ENCODE measurements at regions not wholly inside any gene's neighbourhood (a gene's known extent, or its start where the extent isn't known, plus 50 kb on each side); places are given as distances from the start of the nearest gene placed in this dataset.
"Not testable (repeated sequence)": the region's sequence is repeated elsewhere in the genome, so short reads cannot be mapped to it uniquely, and the experiment has no call there.

- no peak for ATAC-seq
- TF ChIP-seq ZNF8 (CRISPR knock-in tag; IDR thresholded peaks at IDR 0.05) = no peak
- TF ChIP-seq ZNF70 (CRISPR knock-in tag; IDR thresholded peaks at IDR 0.05) = no peak
- TF ChIP-seq ZFP30 (CRISPR knock-in tag; IDR thresholded peaks at IDR 0.05) = no peak
- no peak for TF ChIP-seq PPARA (CRISPR knock-in tag; IDR thresholded peaks at IDR 0.05; ENCODE audit: borderline replicate concordance)
- TF ChIP-seq ZNF565 (CRISPR knock-in tag; conservative IDR thresholded peaks at IDR 0.05; ENCODE audit: low read depth) = no peak
- TF ChIP-seq SNAI2 (CRISPR knock-in tag; IDR thresholded peaks at IDR 0.05) = no peak
- TF ChIP-seq, protein P1, sequence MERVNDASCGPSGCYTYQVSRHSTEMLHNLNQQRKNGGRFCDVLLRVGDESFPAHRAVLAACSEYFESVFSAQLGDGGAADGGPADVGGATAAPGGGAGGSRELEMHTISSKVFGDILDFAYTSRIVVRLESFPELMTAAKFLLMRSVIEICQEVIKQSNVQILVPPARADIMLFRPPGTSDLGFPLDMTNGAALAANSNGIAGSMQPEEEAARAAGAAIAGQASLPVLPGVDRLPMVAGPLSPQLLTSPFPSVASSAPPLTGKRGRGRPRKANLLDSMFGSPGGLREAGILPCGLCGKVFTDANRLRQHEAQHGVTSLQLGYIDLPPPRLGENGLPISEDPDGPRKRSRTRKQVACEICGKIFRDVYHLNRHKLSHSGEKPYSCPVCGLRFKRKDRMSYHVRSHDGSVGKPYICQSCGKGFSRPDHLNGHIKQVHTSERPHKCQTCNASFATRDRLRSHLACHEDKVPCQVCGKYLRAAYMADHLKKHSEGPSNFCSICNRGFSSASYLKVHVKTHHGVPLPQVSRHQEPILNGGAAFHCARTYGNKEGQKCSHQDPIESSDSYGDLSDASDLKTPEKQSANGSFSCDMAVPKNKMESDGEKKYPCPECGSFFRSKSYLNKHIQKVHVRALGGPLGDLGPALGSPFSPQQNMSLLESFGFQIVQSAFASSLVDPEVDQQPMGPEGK (CRISPR knock-in tag; IDR thresholded peaks at IDR 0.05; ENCODE audit: borderline replicate concordance) = no peak
- TF ChIP-seq TCF4 (CRISPR knock-in tag; IDR thresholded peaks at IDR 0.05; ENCODE audit: borderline replicate concordance) = no peak
- TF ChIP-seq CSDC2 (CRISPR knock-in tag; IDR thresholded peaks at IDR 0.05) = no peak
- no peak for TF ChIP-seq ZC3H10 (CRISPR knock-in tag; IDR thresholded peaks at IDR 0.05)
- no peak for TF ChIP-seq OSR1 (CRISPR knock-in tag; IDR thresholded peaks at IDR 0.05)
- TF ChIP-seq ZFP3 (CRISPR knock-in tag; IDR thresholded peaks at IDR 0.05) = no peak
- no peak for TF ChIP-seq ESRRG (CRISPR knock-in tag; IDR thresholded peaks at IDR 0.05)
- TF ChIP-seq, protein P2, sequence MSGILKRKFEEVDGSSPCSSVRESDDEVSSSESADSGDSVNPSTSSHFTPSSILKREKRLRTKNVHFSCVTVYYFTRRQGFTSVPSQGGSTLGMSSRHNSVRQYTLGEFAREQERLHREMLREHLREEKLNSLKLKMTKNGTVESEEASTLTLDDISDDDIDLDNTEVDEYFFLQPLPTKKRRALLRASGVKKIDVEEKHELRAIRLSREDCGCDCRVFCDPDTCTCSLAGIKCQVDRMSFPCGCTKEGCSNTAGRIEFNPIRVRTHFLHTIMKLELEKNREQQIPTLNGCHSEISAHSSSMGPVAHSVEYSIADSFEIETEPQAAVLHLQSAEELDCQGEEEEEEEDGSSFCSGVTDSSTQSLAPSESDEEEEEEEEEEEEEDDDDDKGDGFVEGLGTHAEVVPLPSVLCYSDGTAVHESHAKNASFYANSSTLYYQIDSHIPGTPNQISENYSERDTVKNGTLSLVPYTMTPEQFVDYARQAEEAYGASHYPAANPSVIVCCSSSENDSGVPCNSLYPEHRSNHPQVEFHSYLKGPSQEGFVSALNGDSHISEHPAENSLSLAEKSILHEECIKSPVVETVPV (CRISPR knock-in tag; IDR thresholded peaks at IDR 0.05) = no peak
- TF ChIP-seq, protein P3, sequence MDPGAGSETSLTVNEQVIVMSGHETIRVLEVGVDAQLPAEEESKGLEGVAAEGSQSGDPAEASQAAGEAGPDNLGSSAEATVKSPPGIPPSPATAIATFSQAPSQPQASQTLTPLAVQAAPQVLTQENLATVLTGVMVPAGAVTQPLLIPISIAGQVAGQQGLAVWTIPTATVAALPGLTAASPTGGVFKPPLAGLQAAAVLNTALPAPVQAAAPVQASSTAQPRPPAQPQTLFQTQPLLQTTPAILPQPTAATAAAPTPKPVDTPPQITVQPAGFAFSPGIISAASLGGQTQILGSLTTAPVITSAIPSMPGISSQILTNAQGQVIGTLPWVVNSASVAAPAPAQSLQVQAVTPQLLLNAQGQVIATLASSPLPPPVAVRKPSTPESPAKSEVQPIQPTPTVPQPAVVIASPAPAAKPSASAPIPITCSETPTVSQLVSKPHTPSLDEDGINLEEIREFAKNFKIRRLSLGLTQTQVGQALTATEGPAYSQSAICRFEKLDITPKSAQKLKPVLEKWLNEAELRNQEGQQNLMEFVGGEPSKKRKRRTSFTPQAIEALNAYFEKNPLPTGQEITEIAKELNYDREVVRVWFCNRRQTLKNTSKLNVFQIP (CRISPR knock-in tag; IDR thresholded peaks at IDR 0.05; ENCODE audit: borderline replicate concordance, low read depth) = no peak
Observed at GRCh38 chr4:147246096-147246495, 234.8 kb upstream of the EDNRA start.

GRCh38 chr4:147246528-147246927, 234.4 kb upstream of the EDNRA start:
- ATAC-seq = not testable (repeated sequence)

DNA sequence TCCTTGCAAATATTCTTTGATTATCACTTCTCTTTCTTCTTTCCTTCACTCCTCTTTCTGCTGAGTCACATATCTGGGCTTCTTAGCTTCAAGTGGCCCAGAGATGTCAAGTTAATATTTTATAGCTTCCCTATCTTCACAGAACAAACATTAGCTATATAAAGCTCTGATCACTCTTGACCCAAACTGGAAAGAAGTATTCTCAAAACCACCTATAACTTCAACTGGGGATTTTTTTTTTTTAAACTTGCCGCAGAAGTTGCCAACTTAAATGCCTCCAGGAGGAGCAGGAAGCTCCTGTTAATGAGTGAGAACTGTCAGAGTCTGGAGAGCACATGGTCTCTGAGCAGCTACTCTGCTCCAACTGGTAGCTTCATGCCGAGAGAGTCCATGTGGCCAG, 233.3 kb upstream of the EDNRA start:
- no peak for ATAC-seq
- no peak for TF ChIP-seq ZC3H10 (CRISPR knock-in tag; IDR thresholded peaks at IDR 0.05)
- TF ChIP-seq, protein P4, sequence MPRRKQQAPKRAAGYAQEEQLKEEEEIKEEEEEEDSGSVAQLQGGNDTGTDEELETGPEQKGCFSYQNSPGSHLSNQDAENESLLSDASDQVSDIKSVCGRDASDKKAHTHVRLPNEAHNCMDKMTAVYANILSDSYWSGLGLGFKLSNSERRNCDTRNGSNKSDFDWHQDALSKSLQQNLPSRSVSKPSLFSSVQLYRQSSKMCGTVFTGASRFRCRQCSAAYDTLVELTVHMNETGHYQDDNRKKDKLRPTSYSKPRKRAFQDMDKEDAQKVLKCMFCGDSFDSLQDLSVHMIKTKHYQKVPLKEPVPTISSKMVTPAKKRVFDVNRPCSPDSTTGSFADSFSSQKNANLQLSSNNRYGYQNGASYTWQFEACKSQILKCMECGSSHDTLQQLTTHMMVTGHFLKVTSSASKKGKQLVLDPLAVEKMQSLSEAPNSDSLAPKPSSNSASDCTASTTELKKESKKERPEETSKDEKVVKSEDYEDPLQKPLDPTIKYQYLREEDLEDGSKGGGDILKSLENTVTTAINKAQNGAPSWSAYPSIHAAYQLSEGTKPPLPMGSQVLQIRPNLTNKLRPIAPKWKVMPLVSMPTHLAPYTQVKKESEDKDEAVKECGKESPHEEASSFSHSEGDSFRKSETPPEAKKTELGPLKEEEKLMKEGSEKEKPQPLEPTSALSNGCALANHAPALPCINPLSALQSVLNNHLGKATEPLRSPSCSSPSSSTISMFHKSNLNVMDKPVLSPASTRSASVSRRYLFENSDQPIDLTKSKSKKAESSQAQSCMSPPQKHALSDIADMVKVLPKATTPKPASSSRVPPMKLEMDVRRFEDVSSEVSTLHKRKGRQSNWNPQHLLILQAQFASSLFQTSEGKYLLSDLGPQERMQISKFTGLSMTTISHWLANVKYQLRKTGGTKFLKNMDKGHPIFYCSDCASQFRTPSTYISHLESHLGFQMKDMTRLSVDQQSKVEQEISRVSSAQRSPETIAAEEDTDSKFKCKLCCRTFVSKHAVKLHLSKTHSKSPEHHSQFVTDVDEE (CRISPR knock-in tag; IDR thresholded peaks at IDR 0.05) = no peak
- no peak for TF ChIP-seq ISL1 (CRISPR knock-in tag; IDR thresholded peaks at IDR 0.05)
- no peak for TF ChIP-seq TOX (CRISPR knock-in tag; IDR thresholded peaks at IDR 0.05; ENCODE audit: borderline replicate concordance)
- TF ChIP-seq, protein P2 (CRISPR knock-in tag; IDR thresholded peaks at IDR 0.05) = no peak
- TF ChIP-seq, protein P3 (CRISPR knock-in tag; IDR thresholded peaks at IDR 0.05; ENCODE audit: borderline replicate concordance, low read depth) = no peak
- TF ChIP-seq ZFP3 (CRISPR knock-in tag; IDR thresholded peaks at IDR 0.05) = no peak
- TF ChIP-seq BACH2 (CRISPR knock-in tag; IDR thresholded peaks at IDR 0.05; ENCODE audit: borderline replicate concordance) = no peak
- no peak for TF ChIP-seq CSDC2 (CRISPR knock-in tag; IDR thresholded peaks at IDR 0.05)
- no peak for TF ChIP-seq TCF4 (CRISPR knock-in tag; IDR thresholded peaks at IDR 0.05; ENCODE audit: borderline replicate concordance)
- no peak for TF ChIP-seq ARNTL (CRISPR knock-in tag; IDR thresholded peaks at IDR 0.05; ENCODE audit: borderline replicate concordance, low read depth)
- no peak for TF ChIP-seq SNAI2 (CRISPR knock-in tag; IDR thresholded peaks at IDR 0.05)
- TF ChIP-seq, protein P5, sequence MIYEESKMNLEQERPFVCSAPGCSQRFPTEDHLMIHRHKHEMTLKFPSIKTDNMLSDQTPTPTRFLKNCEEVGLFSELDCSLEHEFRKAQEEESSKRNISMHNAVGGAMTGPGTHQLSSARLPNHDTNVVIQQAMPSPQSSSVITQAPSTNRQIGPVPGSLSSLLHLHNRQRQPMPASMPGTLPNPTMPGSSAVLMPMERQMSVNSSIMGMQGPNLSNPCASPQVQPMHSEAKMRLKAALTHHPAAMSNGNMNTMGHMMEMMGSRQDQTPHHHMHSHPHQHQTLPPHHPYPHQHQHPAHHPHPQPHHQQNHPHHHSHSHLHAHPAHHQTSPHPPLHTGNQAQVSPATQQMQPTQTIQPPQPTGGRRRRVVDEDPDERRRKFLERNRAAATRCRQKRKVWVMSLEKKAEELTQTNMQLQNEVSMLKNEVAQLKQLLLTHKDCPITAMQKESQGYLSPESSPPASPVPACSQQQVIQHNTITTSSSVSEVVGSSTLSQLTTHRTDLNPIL (CRISPR knock-in tag; IDR thresholded peaks at IDR 0.05; ENCODE audit: low read depth) = no peak
- no peak for TF ChIP-seq ZNF565 (CRISPR knock-in tag; conservative IDR thresholded peaks at IDR 0.05; ENCODE audit: low read depth)
- no peak for TF ChIP-seq ZNF70 (CRISPR knock-in tag; IDR thresholded peaks at IDR 0.05)
- no peak for TF ChIP-seq GLIS3 (CRISPR knock-in tag; IDR thresholded peaks at IDR 0.05)
